ENCODE measurements at regions not wholly inside any gene's neighbourhood (a gene's known extent, or its start where the extent isn't known, plus 50 kb on each side); places are given as distances from the start of the nearest gene placed in this dataset.

DNA sequence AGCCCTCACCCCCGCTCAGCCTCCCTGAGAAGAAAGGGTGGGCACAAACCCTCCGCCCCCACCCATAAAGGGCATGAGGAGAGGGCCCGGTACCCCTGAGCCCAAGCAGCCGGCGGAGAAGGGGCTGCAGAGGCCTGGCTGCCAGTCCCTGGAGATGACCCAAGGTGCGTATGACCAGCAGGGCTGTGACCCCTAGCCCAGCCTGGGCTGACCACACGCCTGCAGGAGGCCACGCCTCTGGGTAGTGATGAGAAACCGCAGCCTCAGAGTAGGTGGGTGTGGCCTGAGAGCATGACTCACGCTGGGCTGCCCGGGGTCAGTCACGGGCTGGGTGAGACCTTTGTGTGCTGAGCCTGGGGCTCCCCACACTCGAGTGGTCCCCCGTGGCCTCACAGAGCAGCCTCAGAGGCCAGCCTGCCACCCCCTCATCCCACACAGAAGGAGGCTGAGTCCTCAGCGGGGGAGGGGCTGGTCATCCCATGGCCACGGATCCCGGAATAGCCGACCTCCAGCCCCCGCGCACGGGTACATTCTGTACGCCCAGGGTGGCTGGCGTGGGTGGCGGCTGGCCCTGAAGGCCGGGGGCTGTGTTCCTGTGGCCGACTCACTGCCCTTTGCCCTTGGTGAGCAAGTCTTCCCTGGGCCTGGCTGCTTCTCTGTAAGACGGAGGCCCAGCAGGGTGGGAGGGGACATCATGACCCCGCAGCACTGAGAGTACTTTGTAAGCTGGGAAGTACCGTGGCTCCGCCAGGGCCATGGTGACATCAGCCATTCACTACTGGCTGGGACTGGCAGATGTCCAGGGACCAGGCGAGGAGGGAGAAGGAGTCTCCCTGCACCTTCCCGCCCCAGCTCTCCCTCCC, 110.8 kb upstream of the OTOS start:
- no peak for TF ChIP-seq CTCF (IDR thresholded peaks at IDR 0.05; ENCODE audit: low read depth, low read length, missing control alignments)
- H3K4me3 ChIP-seq (replicated peaks; ENCODE audit: low read depth, low read length) = no peak overlapping the region
- DNase-seq (ENCODE audit: extremely low read depth, low read depth) = no peak

- DNase-seq (ENCODE audit: extremely low read depth, low read depth) = no peak
- TF ChIP-seq CTCF (IDR thresholded peaks at IDR 0.05; ENCODE audit: low read depth, low read length, missing control alignments) = no peak
- no peak overlapping the region for H3K4me3 ChIP-seq (replicated peaks; ENCODE audit: low read depth, low read length)
Observed at GRCh38 chr2:240251848-240252190, 111.4 kb upstream of the OTOS start.

GRCh38 chr2:240252191-240252871, 111.9 kb upstream of the OTOS start:
- no peak overlapping the region for H3K4me3 ChIP-seq (replicated peaks; ENCODE audit: low read depth, low read length)
- no peak for DNase-seq (ENCODE audit: extremely low read depth, low read depth)
- TF ChIP-seq CTCF (IDR thresholded peaks at IDR 0.05; ENCODE audit: low read depth, low read length, missing control alignments) = no peak

DNA sequence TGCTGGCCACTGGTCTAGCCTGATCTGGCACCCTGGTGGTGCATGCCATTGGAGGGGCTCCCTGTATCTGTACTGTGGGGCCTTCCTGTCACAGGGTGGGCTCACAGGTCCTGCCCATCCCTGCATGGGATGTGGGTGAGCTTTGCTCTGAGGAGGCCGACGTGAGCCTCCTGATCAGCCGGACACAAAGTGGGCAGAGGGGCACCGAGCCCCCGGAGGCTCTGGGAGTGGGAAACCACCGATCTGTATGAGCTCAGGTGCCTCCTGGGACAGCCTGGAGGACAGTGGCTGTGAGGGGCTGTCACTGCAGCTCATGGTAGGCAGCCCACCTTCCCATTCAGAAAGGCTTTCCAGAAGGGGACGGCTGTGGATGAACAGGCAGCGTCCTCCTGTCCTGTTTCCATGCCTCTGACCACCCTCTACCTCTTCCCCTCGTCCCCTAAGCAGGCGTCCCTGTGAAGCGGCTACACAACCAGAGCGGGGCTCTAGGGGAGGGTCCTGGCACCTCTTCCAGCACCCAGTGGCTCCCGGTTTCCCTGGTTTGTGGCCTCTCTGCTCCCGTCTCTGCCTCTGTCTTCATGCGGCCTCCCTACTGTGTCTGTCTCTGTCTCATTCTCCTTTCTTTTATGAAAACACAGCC, 112.5 kb upstream of the OTOS start:
- H3K4me3 ChIP-seq (replicated peaks; ENCODE audit: low read depth, low read length) = no peak overlapping the region
- no peak for TF ChIP-seq CTCF (IDR thresholded peaks at IDR 0.05; ENCODE audit: low read depth, low read length, missing control alignments)
- DNase-seq (ENCODE audit: extremely low read depth, low read depth) = no peak

- no peak overlapping the region for H3K4me3 ChIP-seq (replicated peaks; ENCODE audit: low read depth, low read length)
- TF ChIP-seq CTCF (IDR thresholded peaks at IDR 0.05; ENCODE audit: low read depth, low read length, missing control alignments) = no peak
- DNase-seq (ENCODE audit: extremely low read depth, low read depth) = no peak
Observed at GRCh38 chr2:240253583-240254145, 113.2 kb upstream of the OTOS start.

DNA sequence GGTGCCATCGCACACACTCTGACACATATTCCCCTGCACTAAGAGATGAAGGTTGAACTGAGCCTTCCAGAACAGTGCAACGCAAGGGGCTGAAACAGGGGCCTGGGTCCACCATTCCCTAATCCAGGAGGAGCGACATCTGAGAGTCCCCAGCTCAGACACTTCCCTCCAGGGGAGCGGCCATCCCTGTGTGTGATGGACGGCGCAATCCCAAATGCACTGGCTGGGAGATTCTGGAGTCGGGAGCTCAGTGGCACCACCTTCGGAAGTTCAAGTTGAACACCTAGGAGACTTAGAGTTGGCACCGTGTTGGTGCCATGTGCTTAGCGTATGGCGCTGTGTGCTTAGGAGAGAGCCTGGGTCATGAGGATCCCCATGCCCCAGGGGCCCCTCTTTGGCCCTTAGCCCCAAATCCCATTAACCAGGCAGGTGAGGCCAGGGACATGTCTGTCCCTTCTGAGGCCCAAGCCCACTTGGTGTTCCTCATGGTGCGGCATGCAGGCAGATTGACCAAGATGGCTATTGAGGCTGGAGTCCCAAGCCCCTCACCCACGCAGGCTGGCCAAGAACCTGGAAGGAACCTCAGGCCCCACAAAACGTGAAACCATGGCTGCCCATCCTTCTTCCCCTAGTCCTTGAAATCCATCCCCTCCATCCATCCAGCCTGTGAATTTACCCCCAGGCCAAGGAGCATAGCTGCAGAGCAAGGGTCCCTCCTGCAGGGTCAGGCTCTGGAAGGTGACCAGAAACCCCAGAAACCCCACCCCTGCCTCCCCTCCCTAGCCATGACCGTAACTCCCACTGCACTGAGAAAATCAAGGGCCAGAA, 114.1 kb upstream of the OTOS start:
- TF ChIP-seq CTCF (IDR thresholded peaks at IDR 0.05; ENCODE audit: low read depth, low read length, missing control alignments) = no peak
- DNase-seq (ENCODE audit: extremely low read depth, low read depth) = no peak
- H3K4me3 ChIP-seq (replicated peaks; ENCODE audit: low read depth, low read length) = no peak overlapping the region
